ENCODE measurements at regions not wholly inside any gene's neighbourhood (a gene's known extent, or its start where the extent isn't known, plus 50 kb on each side); places are given as distances from the start of the nearest gene placed in this dataset.
A peak's percentile ranks its signal among the peaks of the same experiment; 100 is the strongest.

DNA sequence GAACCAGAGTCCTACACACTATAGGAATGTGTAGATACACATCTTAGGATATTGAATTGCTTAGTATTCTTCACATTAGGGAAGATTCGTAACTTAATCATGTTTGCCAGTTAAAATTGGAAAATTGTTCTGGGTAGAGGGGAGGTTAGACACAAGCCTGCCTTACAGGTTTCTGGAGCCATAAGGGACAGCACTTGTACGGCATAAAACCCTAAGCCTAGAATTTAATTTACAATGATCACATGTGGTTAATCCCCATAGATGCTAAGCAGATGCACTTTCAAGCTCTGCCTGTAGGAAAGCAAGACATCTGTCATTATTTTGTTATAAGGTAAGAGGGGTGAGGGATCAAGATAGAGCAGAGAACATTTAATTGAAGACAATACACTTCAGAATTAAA is 820.7 kb downstream of the NCAM2 start:
- Histone ChIP-seq H3K27ac (ENCODE audit: low read depth, low read length) (no peak overlapping the region), H3K27me3 (ENCODE audit: control insufficient read depth, insufficient read depth, low read length) (no peaks in the 10 kb centered on the region), H3K4me3 (ENCODE audit: low read depth, low read length) (no peak overlapping the region), H3K4me1 (ENCODE audit: control insufficient read depth, insufficient read depth, low read length) (no peaks in the 10 kb centered on the region), H3K9me3 (ENCODE audit: control insufficient read depth, insufficient read depth, low read length) (no peaks in the 10 kb centered on the region), H3K36me3 (ENCODE audit: control insufficient read depth, insufficient read depth, low read length) (no peaks in the 10 kb centered on the region)
- WGBS (ENCODE audit: insufficient coverage), result no CpG with 5 or more reads among the region's 2 CpGs
- no peak for DNase-seq (ENCODE audit: low read depth in 4 of 6, low spot score in 6 of 6)

DNA sequence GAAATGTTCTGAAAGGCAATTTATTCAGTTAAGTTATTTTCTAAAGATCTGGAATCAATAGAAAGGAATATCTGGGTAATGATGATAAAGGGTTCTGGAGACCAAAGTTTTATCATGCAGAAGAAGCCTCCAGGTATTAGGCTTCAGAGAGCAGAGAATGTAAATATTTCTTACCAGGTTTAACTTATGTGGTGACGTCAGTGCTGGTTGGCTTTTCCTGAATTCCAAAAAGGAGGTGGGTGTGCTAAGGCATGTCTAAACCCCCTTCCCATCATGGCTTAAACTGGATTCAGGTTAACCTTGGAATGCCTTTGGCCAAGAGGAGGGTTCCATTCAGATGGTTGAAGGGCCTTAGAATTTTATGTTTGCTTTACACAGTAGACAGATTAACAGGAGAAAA is 829.9 kb downstream of the NCAM2 start:
- no peak overlapping the region for H3K27ac ChIP-seq (ENCODE audit: low read depth, low read length)
- no peaks in the 10 kb centered on the region for H3K9me3 ChIP-seq (ENCODE audit: control insufficient read depth, insufficient read depth, low read length)
- no peaks in the 10 kb centered on the region for H3K27me3 ChIP-seq (ENCODE audit: control insufficient read depth, insufficient read depth, low read length)
- no peak for DNase-seq (ENCODE audit: low read depth in 4 of 6, low spot score in 6 of 6)
- H3K4me1 ChIP-seq (ENCODE audit: control insufficient read depth, insufficient read depth, low read length), result no peaks in the 10 kb centered on the region
- H3K36me3 ChIP-seq (ENCODE audit: control insufficient read depth, insufficient read depth, low read length), result no peaks in the 10 kb centered on the region
- WGBS (ENCODE audit: insufficient coverage), result 80% methylated on average over 1 of the region's 1 CpG
- no peak overlapping the region for H3K4me3 ChIP-seq (ENCODE audit: low read depth, low read length)

- H3K27me3 ChIP-seq (ENCODE audit: control insufficient read depth, insufficient read depth, low read length), result no peaks in the 10 kb centered on the region
- no peak overlapping the region for H3K4me3 ChIP-seq (ENCODE audit: low read depth, low read length)
- H3K9me3 ChIP-seq (ENCODE audit: control insufficient read depth, insufficient read depth, low read length), result no peaks in the 10 kb centered on the region
- H3K36me3 ChIP-seq (ENCODE audit: control insufficient read depth, insufficient read depth, low read length), result no peaks in the 10 kb centered on the region
- DNase-seq (ENCODE audit: low read depth in 4 of 6, low spot score in 6 of 6), result no peak
- no peaks in the 10 kb centered on the region for H3K4me1 ChIP-seq (ENCODE audit: control insufficient read depth, insufficient read depth, low read length)
- no peak overlapping the region for H3K27ac ChIP-seq (ENCODE audit: low read depth, low read length)
- 95% methylated on average over 7 of the region's 11 CpGs for WGBS (ENCODE audit: insufficient coverage)
These were observed 832.8 kb downstream of the NCAM2 start for GRCh38 chr21:21831036-21831435.

DNA sequence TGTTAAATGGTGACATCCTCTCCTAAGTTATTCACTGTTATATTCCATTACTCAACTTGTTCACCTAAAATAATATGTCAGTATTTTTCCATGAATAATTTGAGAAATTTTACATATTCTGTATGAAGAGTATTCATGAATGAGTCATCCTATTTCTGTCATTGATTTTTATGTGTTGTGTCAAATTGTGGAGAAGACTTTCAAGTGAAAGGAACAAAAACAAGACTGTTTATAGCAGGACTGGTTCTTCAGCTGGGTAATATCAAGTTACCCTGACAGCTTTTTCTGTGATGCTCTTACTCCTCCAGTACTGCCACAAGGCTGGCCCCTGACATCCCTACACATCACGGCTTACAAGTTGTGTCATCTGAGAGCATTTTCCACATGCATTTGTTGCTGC is 847.7 kb downstream of the NCAM2 start:
- no peaks in the 10 kb centered on the region for H3K27me3 ChIP-seq (ENCODE audit: control insufficient read depth, insufficient read depth, low read length)
- no peaks in the 10 kb centered on the region for H3K9me3 ChIP-seq (ENCODE audit: control insufficient read depth, insufficient read depth, low read length)
- H3K36me3 ChIP-seq (ENCODE audit: control insufficient read depth, insufficient read depth, low read length), result no peaks in the 10 kb centered on the region
- H3K27ac ChIP-seq (ENCODE audit: low read depth, low read length), result no peak overlapping the region
- no peaks in the 10 kb centered on the region for H3K4me1 ChIP-seq (ENCODE audit: control insufficient read depth, insufficient read depth, low read length)
- WGBS (ENCODE audit: insufficient coverage), result no CpG with 5 or more reads among the region's 1 CpG
- no peak for DNase-seq (ENCODE audit: low read depth in 4 of 6, low spot score in 6 of 6)
- H3K4me3 ChIP-seq (ENCODE audit: low read depth, low read length), result no peak overlapping the region

GRCh38 chr21:21851205-21851604 is 853.0 kb downstream of the NCAM2 start:
- no peaks in the 10 kb centered on the region for H3K4me1 ChIP-seq (ENCODE audit: control insufficient read depth, insufficient read depth, low read length)
- no peaks in the 10 kb centered on the region for H3K27me3 ChIP-seq (ENCODE audit: control insufficient read depth, insufficient read depth, low read length)
- no peaks in the 10 kb centered on the region for H3K9me3 ChIP-seq (ENCODE audit: control insufficient read depth, insufficient read depth, low read length)
- no peaks in the 10 kb centered on the region for H3K36me3 ChIP-seq (ENCODE audit: control insufficient read depth, insufficient read depth, low read length)
- no peak for DNase-seq (ENCODE audit: low read depth in 4 of 6, low spot score in 6 of 6)
- H3K27ac ChIP-seq (ENCODE audit: low read depth, low read length), result no peak overlapping the region
- H3K4me3 ChIP-seq (ENCODE audit: low read depth, low read length), result no peak overlapping the region

DNA sequence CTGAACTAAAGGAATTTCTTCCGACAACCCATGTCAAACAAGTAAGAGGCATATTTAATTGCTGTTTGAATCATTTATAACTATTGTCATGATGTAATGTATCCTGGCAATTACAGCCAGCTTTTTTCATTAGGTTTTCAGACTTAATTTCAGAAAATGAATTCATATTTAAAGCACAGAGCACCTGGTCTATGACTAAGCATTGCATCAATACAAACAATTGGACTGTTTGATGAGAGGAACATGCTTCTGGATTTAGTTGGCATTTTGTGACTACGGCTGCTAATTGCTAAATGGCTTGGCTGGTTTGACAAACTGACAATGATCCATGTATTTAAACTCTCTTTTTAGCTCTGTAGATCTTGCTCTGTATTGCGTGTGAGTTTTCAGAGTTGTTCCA is 853.4 kb downstream of the NCAM2 start:
- Histone ChIP-seq H3K27me3 (ENCODE audit: control insufficient read depth, insufficient read depth, low read length) (no peaks in the 10 kb centered on the region), H3K4me1 (ENCODE audit: control insufficient read depth, insufficient read depth, low read length) (no peaks in the 10 kb centered on the region), H3K27ac (ENCODE audit: low read depth, low read length) (no peak overlapping the region), H3K4me3 (ENCODE audit: low read depth, low read length) (no peak overlapping the region), H3K9me3 (ENCODE audit: control insufficient read depth, insufficient read depth, low read length) (no peaks in the 10 kb centered on the region), H3K36me3 (ENCODE audit: control insufficient read depth, insufficient read depth, low read length) (no peaks in the 10 kb centered on the region)
- peak in 1 of 6 donors; percentile 2 for DNase-seq (ENCODE audit: low read depth in 4 of 6, low spot score in 6 of 6)
- WGBS (ENCODE audit: insufficient coverage), result no CpG with 5 or more reads among the region's 3 CpGs

GRCh38 chr21:21858502-21859334 is 860.5 kb downstream of the NCAM2 start:
- no peaks in the 10 kb centered on the region for H3K27me3 ChIP-seq (ENCODE audit: control insufficient read depth, insufficient read depth, low read length)
- no peak overlapping the region for H3K4me3 ChIP-seq (ENCODE audit: low read depth, low read length)
- H3K27ac ChIP-seq (ENCODE audit: low read depth, low read length), result no peak overlapping the region
- 91% methylated on average over 2 of the region's 3 CpGs for WGBS (ENCODE audit: insufficient coverage)
- no peak for DNase-seq (ENCODE audit: low read depth in 4 of 6, low spot score in 6 of 6)
- no peaks in the 10 kb centered on the region for H3K36me3 ChIP-seq (ENCODE audit: control insufficient read depth, insufficient read depth, low read length)
- no peaks in the 10 kb centered on the region for H3K9me3 ChIP-seq (ENCODE audit: control insufficient read depth, insufficient read depth, low read length)
- H3K4me1 ChIP-seq (ENCODE audit: control insufficient read depth, insufficient read depth, low read length), result no peaks in the 10 kb centered on the region

DNA sequence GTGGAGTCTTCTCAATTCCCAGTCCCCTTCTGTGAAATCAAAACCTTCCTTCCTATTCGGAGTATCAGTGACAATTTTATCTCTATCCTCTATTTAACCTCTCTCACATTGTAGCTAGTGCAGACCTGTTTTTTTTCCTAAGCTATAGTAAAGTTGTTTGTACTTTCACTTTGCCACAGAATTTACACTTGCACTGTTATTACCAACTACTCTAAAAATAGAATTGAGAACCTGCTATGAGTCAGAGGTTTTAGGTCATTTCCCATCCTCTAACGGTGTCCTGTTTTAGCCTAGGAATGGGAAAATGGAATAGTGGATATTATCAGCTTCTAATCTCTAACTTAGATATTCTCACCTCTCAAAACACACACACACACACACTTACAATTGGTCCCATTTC is 862.7 kb downstream of the NCAM2 start:
- H3K27me3 ChIP-seq (ENCODE audit: control insufficient read depth, insufficient read depth, low read length), result no peaks in the 10 kb centered on the region
- no CpG with 5 or more reads among the region's 2 CpGs for WGBS (ENCODE audit: insufficient coverage)
- no peak for DNase-seq (ENCODE audit: low read depth in 4 of 6, low spot score in 6 of 6)

DNA sequence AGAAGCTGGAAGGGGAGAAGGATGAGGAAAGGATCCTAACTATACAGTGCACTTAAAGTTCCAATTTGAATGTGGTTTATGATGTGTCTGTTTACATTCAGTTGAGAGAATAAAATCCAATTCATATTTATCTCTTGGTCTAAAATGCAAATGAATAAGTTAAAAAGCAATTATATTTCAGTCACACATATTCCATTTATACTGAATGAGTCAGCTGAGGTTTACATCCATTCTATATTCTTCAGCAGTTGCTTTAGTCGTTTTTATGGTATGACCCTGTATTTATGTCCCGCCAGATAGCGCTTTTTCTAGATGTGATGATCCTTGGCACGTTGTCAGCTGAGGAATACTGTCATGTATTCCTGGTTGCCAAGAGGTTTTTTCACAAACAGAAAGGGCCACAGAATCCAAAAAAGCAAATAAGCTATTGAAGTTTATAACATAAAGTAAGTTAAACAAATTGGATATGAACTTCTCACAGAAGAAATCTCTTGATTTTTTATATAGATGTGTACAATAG is 866.2 kb downstream of the NCAM2 start:
- Histone ChIP-seq H3K36me3 (ENCODE audit: control insufficient read depth, insufficient read depth, low read length) (no peaks in the 10 kb centered on the region), H3K4me3 (ENCODE audit: low read depth, low read length) (no peak overlapping the region), H3K27me3 (ENCODE audit: control insufficient read depth, insufficient read depth, low read length) (no peaks in the 10 kb centered on the region), H3K9me3 (ENCODE audit: control insufficient read depth, insufficient read depth, low read length) (no peaks in the 10 kb centered on the region), H3K4me1 (ENCODE audit: control insufficient read depth, insufficient read depth, low read length) (no peaks in the 10 kb centered on the region), H3K27ac (ENCODE audit: low read depth, low read length) (no peak overlapping the region)
- DNase-seq (ENCODE audit: low read depth in 4 of 6, low spot score in 6 of 6), result peak in 2 of 6 donors; percentile 19 to 34
- no CpG with 5 or more reads among the region's 4 CpGs for WGBS (ENCODE audit: insufficient coverage)

More for the DNA sequence above, 862.7 kb downstream of the NCAM2 start:
- H3K4me1 ChIP-seq (ENCODE audit: control insufficient read depth, insufficient read depth, low read length), result no peaks in the 10 kb centered on the region
- no peaks in the 10 kb centered on the region for H3K36me3 ChIP-seq (ENCODE audit: control insufficient read depth, insufficient read depth, low read length)
- no peak overlapping the region for H3K4me3 ChIP-seq (ENCODE audit: low read depth, low read length)
- H3K9me3 ChIP-seq (ENCODE audit: control insufficient read depth, insufficient read depth, low read length), result no peaks in the 10 kb centered on the region
- no peak overlapping the region for H3K27ac ChIP-seq (ENCODE audit: low read depth, low read length)

DNA sequence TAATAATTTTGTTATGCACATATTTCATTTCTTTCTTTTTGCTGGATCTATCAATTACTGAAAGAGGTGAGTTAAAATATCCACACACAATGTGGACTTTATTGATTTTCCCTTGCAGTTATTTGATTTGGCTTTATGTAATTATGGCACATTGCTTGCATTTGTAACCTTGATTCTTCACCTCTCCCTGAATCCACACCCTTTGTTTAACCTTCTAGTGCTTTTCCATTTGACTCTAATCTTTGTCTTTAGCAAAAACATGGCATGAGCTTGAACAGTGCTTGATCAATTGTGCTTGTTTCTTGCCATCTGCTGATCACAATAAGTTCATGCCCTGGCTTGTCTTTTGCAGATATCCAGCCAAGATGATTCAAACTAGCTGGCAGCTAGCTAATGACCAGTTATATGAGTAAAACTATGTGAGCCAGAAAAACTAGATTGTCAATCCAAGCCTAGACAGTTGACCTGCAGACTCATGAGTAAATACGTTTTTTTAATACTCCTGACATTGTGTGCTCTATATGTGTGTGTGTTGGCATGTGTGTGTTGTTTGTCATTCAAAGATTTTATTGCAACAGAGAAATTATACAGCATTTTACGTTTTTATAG is 899.2 kb downstream of the NCAM2 start:
- peak in 1 of 6 donors; percentile 9 for DNase-seq (ENCODE audit: low read depth in 4 of 6, low spot score in 6 of 6)
- WGBS (ENCODE audit: insufficient coverage), result no CpG with 5 or more reads among the region's 2 CpGs
- H3K4me3 ChIP-seq (ENCODE audit: low read depth, low read length), result no peak overlapping the region
- no peaks in the 10 kb centered on the region for H3K27me3 ChIP-seq (ENCODE audit: control insufficient read depth, insufficient read depth, low read length)
- no peak overlapping the region for H3K27ac ChIP-seq (ENCODE audit: low read depth, low read length)
- peaks cover 5% of the 10 kb centered on the region for H3K9me3 ChIP-seq (ENCODE audit: control insufficient read depth, insufficient read depth, low read length)
- H3K4me1 ChIP-seq (ENCODE audit: control insufficient read depth, insufficient read depth, low read length), result no peaks in the 10 kb centered on the region
- no peaks in the 10 kb centered on the region for H3K36me3 ChIP-seq (ENCODE audit: control insufficient read depth, insufficient read depth, low read length)

Measured in spinal cord (tissue), 9 donors.